ENCODE measurements at regions not wholly inside any gene's neighbourhood (a gene's known extent, or its start where the extent isn't known, plus 50 kb on each side); places are given as distances from the start of the nearest gene placed in this dataset.

GRCh38 chr10:117797296-117797695, 249.4 kb downstream of the RAB11FIP2 start:
- TF ChIP-seq CTCF (IDR thresholded peaks at IDR 0.05): no peak
- no peak for TF ChIP-seq POLR2A (IDR thresholded peaks at IDR 0.05)
